SJSA1 (cell line): ENCODE measurements at regions not wholly inside any gene's neighbourhood (a gene's known extent, or its start where the extent isn't known, plus 50 kb on each side); places are given as distances from the start of the nearest gene placed in this dataset.
"Not testable (repeated sequence)": the region's sequence is repeated elsewhere in the genome, so short reads cannot be mapped to it uniquely, and the experiment has no call there.

Experiments
- DNase-seq, 2 experiments: peaks; one replicate each; pipeline ENCODE4 v3.0.0-alpha.2; 2015 to 2020; ENCODE audit warnings: low spot score in 2 of 2, low read depth in 1 of 2
- H3K27ac ChIP-seq: fragments of 250-450 bp; sonication (Bioruptor Pico); 2 replicates; pipeline ENCODE4 v1.5.1; 2020; ENCODE audit warnings: mild to moderate bottlenecking, moderate library complexity
- H3K27me3 ChIP-seq: fragments of 250-450 bp; sonication (Bioruptor Pico); replicated peaks from 2 replicates; pipeline ENCODE4 v1.5.1; 2020; ENCODE audit warnings: mild to moderate bottlenecking, moderate library complexity
- H3K36me3 ChIP-seq: fragments of 250-450 bp; sonication (Bioruptor Pico); 2 replicates; pipeline ENCODE4 v1.5.1; 2020; ENCODE audit warnings: mild to moderate bottlenecking
- H3K4me1 ChIP-seq: fragments of 250-450 bp; sonication (Bioruptor Pico); replicated peaks from 2 replicates; pipeline ENCODE4 v1.6.1; 2021; ENCODE audit warnings: mild to moderate bottlenecking
- H3K4me3 ChIP-seq: fragments of 250-450 bp; sonication (Bioruptor Pico); 2 replicates; pipeline ENCODE4 v1.5.1; 2020; ENCODE audit warnings: mild to moderate bottlenecking
- H3K9me3 ChIP-seq: fragments of 250-450 bp; sonication (Bioruptor Pico); replicated peaks from 2 replicates; pipeline ENCODE4 v1.5.1; 2020; ENCODE audit warnings: mild to moderate bottlenecking

DNA sequence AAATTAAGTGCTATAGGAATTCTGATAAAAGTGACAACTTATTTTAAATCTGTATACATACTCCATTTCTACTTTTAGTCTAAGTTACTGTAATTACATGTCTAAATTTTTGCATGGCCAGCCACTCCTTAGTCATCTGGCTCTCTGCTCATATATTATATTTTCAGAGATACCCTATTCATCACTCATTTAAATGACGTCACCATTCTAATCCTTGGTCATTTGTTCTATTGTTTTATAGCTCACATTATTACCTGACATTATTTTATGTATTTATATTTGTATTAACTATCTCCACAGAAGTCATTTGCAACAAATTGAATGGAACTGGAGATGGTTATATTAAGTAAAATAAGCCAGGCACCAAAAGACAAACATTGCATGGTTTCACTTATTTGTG, 179.6 kb upstream of the CXorf51A start:
- H3K9me3 ChIP-seq = no peaks in the 10 kb centered on the region
- H3K27ac ChIP-seq = no peak overlapping the region
- no peaks in the 10 kb centered on the region for H3K4me1 ChIP-seq
- DNase-seq = no peak
- no peak overlapping the region for H3K4me3 ChIP-seq
- H3K36me3 ChIP-seq = no peaks in the 10 kb centered on the region
- no peaks in the 10 kb centered on the region for H3K27me3 ChIP-seq

- Histone ChIP-seq H3K9me3 (no peaks in the 10 kb centered on the region), H3K4me3 (no peak overlapping the region), H3K27me3 (no peaks in the 10 kb centered on the region), H3K36me3 (no peaks in the 10 kb centered on the region), H3K27ac (no peak overlapping the region), H3K4me1 (no peaks in the 10 kb centered on the region)
- no peak for DNase-seq
Measured at GRCh38 chrX:146973283-146973682, 158.7 kb upstream of the CXorf51A start.

GRCh38 chrX:146967306-146967705, 152.8 kb upstream of the CXorf51A start:
- Histone ChIP-seq H3K27me3 (no peaks in the 10 kb centered on the region), H3K9me3 (no peaks in the 10 kb centered on the region), H3K4me3 (no peak overlapping the region), H3K27ac (no peak overlapping the region), H3K36me3 (no peaks in the 10 kb centered on the region), H3K4me1 (no peaks in the 10 kb centered on the region)
- DNase-seq = no peak

GRCh38 chrX:146956760-146957159, 142.2 kb upstream of the CXorf51A start:
- Histone ChIP-seq H3K27me3 (no peaks in the 10 kb centered on the region), H3K4me1 (no peaks in the 10 kb centered on the region), H3K27ac (no peak overlapping the region), H3K9me3 (no peaks in the 10 kb centered on the region), H3K36me3 (no peaks in the 10 kb centered on the region), H3K4me3 (no peak overlapping the region)
- DNase-seq = no peak

GRCh38 chrX:146934256-146934655, 119.7 kb upstream of the CXorf51A start:
- H3K36me3 ChIP-seq = no peaks in the 10 kb centered on the region
- H3K27me3 ChIP-seq = no peaks in the 10 kb centered on the region
- no peaks in the 10 kb centered on the region for H3K4me1 ChIP-seq
- H3K9me3 ChIP-seq = no peaks in the 10 kb centered on the region
- DNase-seq = no peak
- no peak overlapping the region for H3K4me3 ChIP-seq
- H3K27ac ChIP-seq = no peak overlapping the region

DNA sequence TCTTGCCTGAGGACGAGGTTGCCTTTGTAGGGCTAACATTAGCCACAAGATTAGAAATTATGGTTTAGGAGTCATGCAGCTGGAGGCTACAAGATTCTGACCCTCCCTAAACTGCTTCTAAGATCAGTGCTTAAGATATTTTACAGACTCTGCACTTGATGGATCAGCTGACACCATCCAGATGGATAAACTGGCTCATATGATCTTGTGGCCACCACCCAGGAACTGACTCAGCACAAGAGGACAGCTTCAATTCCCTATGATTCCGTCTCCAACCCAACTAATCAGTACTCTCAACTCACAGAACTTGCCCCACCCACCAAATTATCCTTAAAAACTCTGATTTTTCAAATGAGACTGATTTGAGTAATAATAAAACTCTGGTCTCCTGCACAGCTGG, 118.5 kb upstream of the CXorf51A start:
- not testable (repeated sequence) for H3K27me3 ChIP-seq, H3K36me3 ChIP-seq, H3K9me3 ChIP-seq, DNase-seq, H3K4me1 ChIP-seq, H3K27ac ChIP-seq, H3K4me3 ChIP-seq

DNA sequence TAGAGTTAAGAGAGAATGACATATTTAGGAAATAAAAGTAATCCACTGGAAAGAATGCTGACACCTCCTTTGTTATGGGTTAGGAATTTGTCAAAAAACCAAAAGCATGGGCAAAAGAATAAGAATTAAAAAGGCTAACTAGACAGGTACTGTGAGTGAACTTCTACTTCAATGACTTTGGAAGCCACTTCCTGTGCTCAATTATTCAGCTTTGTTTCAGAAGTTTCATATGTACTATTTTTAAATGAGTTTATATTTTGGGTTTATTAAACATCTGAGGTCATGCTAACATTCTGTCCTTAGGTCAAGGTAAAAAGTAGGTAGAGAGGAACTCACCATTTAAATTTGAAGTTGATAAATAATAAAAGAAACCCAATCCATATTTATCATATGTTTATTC, 106.7 kb upstream of the CXorf51A start:
- Histone ChIP-seq H3K36me3 (no peaks in the 10 kb centered on the region), H3K27ac (no peak overlapping the region), H3K4me3 (no peak overlapping the region), H3K4me1 (no peaks in the 10 kb centered on the region), H3K9me3 (no peaks in the 10 kb centered on the region), H3K27me3 (no peaks in the 10 kb centered on the region)
- no peak for DNase-seq

GRCh38 chrX:146907391-146908240, 93.1 kb upstream of the CXorf51A start:
- no peaks in the 10 kb centered on the region for H3K36me3 ChIP-seq
- no peak overlapping the region for H3K4me3 ChIP-seq
- no peaks in the 10 kb centered on the region for H3K4me1 ChIP-seq
- no peaks in the 10 kb centered on the region for H3K9me3 ChIP-seq
- no peaks in the 10 kb centered on the region for H3K27me3 ChIP-seq
- DNase-seq = peak in 1 of 2 experiments; percentile 0
- H3K27ac ChIP-seq = no peak overlapping the region

GRCh38 chrX:146906166-146906565, 91.6 kb upstream of the CXorf51A start:
- no peak overlapping the region for H3K4me3 ChIP-seq
- no peaks in the 10 kb centered on the region for H3K36me3 ChIP-seq
- H3K27me3 ChIP-seq = no peaks in the 10 kb centered on the region
- H3K27ac ChIP-seq = no peak overlapping the region
- H3K9me3 ChIP-seq = no peaks in the 10 kb centered on the region
- DNase-seq = no peak
- no peaks in the 10 kb centered on the region for H3K4me1 ChIP-seq

DNA sequence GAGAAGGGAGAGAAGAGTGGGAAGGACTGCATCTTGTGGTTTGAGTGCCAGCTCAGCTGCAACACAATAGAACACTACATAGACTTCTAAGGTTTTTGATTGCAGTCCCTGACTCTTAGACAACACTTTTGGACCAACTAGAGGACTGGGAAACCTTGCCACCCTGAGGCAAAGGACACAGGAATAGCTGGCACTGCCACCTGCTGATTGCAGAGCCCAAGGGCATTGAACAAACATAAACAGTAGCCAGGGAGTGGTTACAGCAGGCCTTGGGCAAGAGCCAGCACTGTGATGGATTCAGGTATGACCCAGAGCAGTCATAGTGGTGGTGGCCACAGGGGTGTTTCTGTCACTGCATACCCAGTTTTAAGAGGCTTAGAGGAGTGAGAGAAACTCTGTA, 72.5 kb upstream of the CXorf51A start:
- Histone ChIP-seq H3K36me3 (no peaks in the 10 kb centered on the region), H3K27ac (no peak overlapping the region), H3K27me3 (no peaks in the 10 kb centered on the region), H3K4me1 (no peaks in the 10 kb centered on the region), H3K4me3 (no peak overlapping the region), H3K9me3 (no peaks in the 10 kb centered on the region)
- DNase-seq = no peak

DNA sequence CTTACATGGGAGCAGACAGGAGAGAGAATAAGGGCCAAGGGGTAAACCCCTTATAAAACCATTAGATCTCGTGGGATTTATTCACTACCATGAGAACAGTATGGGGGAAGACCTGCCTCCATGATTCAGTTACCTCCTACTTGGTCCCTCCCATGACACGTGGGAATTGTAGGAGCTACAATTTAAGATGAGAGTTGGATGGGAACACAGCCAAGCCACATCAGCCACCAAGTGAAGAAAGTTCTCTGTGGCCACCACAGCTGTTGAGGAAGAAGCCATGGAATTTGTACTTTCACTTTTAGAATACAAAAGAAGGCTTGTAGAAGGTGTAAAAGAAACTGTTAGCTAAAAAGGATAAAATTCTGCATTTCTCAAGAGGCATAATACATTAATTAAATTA, 67.0 kb upstream of the CXorf51A start:
- H3K27me3 ChIP-seq = no peaks in the 10 kb centered on the region
- H3K36me3 ChIP-seq = no peaks in the 10 kb centered on the region
- no peak for DNase-seq
- no peaks in the 10 kb centered on the region for H3K4me1 ChIP-seq
- H3K4me3 ChIP-seq = no peak overlapping the region
- no peaks in the 10 kb centered on the region for H3K9me3 ChIP-seq
- no peak overlapping the region for H3K27ac ChIP-seq

DNA sequence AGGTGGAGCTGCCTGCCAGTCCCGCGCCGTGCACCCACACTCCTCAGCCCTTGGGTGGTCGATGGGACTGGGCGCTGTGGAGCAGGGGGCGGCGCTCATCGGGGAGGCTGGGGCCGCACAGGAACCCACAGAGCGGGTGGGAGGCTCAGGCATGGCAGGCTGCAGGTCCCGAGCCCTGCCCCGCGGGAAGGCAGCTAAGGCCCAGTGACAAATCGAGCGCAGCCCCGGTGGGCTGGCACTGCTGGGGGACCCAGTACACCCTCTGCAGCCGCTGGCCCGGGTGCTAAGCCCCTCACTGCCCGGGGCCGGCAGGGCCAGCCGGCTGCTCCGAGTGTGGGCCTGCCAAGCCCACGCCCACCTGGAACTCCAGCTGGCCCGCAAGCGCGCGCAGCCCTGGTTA, 52.3 kb upstream of the CXorf51A start:
- H3K4me3 ChIP-seq, H3K27me3 ChIP-seq, DNase-seq, H3K36me3 ChIP-seq, H3K27ac ChIP-seq, H3K4me1 ChIP-seq, H3K9me3 ChIP-seq: not testable (repeated sequence)

DNA sequence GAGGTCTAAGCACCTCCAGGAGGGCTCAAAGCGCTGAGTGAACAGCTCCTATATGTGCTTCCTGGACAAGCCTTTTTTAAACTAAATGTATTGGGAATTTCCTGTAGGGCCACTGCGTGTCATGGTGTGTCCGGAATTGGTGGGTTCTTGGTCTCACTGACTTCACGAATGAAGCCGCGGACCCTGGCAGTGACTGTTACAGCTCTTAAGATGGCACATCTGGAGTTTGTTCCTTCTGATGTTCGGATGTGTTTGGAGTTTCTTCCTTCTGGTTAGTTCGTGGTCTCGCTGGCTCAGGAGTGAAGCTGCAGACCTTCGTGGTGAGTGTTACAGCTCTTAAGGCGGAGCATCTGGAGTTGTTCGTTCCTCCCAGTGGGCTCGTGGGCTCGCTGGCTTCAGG, 51.2 kb upstream of the CXorf51A start:
- not testable (repeated sequence) for H3K9me3 ChIP-seq, H3K4me1 ChIP-seq, H3K4me3 ChIP-seq, H3K27me3 ChIP-seq, H3K27ac ChIP-seq, DNase-seq, H3K36me3 ChIP-seq
